Activated effector memory CD4-positive, alpha-beta T cell treated with anti-CD3 and anti-CD28 coated beads, Interleukin-2, amount 50 U/mL, for 16 hours (primary cell): ENCODE measurements at regions not wholly inside any gene's neighbourhood (a gene's known extent, or its start where the extent isn't known, plus 50 kb on each side); places are given as distances from the start of the nearest gene placed in this dataset.
"Not testable (repeated sequence)": the region's sequence is repeated elsewhere in the genome, so short reads cannot be mapped to it uniquely, and the experiment has no call there.

Source experiments
- DNase-seq: peaks from one replicate; pipeline ENCODE4 v3.0.0-alpha.2; 2020

GRCh38 chr7:159335181-159335926 lies 190.7 kb upstream of the VIPR2 start:
- DNase-seq: not testable (repeated sequence)

GRCh38 chr7:159332854-159333479 lies 188.3 kb upstream of the VIPR2 start:
- DNase-seq: not testable (repeated sequence)

GRCh38 chr7:159331462-159331861 lies 186.8 kb upstream of the VIPR2 start:
- no peak for DNase-seq

- no peak for DNase-seq
These were observed 185.2 kb upstream of the VIPR2 start for GRCh38 chr7:159329818-159330378.

GRCh38 chr7:159328096-159328495 lies 183.4 kb upstream of the VIPR2 start:
- no peak for DNase-seq

GRCh38 chr7:159323359-159323758 lies 178.7 kb upstream of the VIPR2 start:
- no peak for DNase-seq

- DNase-seq: no peak
These were observed 176.6 kb upstream of the VIPR2 start for GRCh38 chr7:159321278-159321677.

- DNase-seq: no peak
These were observed 174.2 kb upstream of the VIPR2 start for GRCh38 chr7:159318682-159319351.

GRCh38 chr7:159317294-159317693 lies 172.6 kb upstream of the VIPR2 start:
- no peak for DNase-seq

GRCh38 chr7:159311172-159311494 lies 166.5 kb upstream of the VIPR2 start:
- no peak for DNase-seq

- no peak for DNase-seq
These were observed 165.9 kb upstream of the VIPR2 start for GRCh38 chr7:159310457-159311171.

GRCh38 chr7:159309214-159309613 lies 164.5 kb upstream of the VIPR2 start:
- not testable (repeated sequence) for DNase-seq

- DNase-seq: no peak
These were observed 161.3 kb upstream of the VIPR2 start for GRCh38 chr7:159306012-159306411.

GRCh38 chr7:159305185-159305584 lies 160.5 kb upstream of the VIPR2 start:
- DNase-seq: not testable (repeated sequence)

- DNase-seq: not testable (repeated sequence)
These were observed 158.8 kb upstream of the VIPR2 start for GRCh38 chr7:159303510-159303909.

GRCh38 chr7:159296093-159296681 lies 151.5 kb upstream of the VIPR2 start:
- DNase-seq: no peak

GRCh38 chr7:159286487-159286886 lies 141.8 kb upstream of the VIPR2 start:
- not testable (repeated sequence) for DNase-seq

GRCh38 chr7:159281573-159281972 lies 136.9 kb upstream of the VIPR2 start:
- no peak for DNase-seq

- no peak for DNase-seq
These were observed 135.3 kb upstream of the VIPR2 start for GRCh38 chr7:159280008-159280407.

- no peak for DNase-seq
These were observed 128.1 kb upstream of the VIPR2 start for GRCh38 chr7:159272739-159273138.

- DNase-seq: no peak
These were observed 127.1 kb upstream of the VIPR2 start for GRCh38 chr7:159271781-159272180.

- DNase-seq: no peak
These were observed 125.1 kb upstream of the VIPR2 start for GRCh38 chr7:159269745-159270144.

- no peak for DNase-seq
These were observed 118.8 kb upstream of the VIPR2 start for GRCh38 chr7:159263430-159263829.
